ENCODE measurements at regions not wholly inside any gene's neighbourhood (a gene's known extent, or its start where the extent isn't known, plus 50 kb on each side); places are given as distances from the start of the nearest gene placed in this dataset.

DNA sequence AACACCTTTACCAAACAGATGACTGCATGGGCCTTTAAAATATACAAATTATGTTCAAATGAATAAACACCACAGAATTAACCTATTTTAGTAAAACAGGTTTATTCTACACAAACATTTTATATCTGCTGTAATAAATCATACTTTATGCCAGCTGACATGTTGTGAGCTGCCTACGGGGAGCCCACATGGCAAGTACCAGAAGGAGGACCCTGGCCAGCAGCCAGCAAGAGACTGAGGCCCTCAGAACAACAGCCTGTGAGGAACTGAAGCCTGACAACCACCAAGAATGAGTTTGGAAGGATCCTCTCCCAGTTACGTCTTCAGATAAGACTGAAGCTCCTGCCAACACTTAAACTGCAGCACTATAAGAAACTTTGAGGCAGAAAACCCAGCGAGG lies 377.0 kb downstream of the PDGFC start:
- no peaks in the 10 kb centered on the region for H3K36me3 ChIP-seq (replicated peaks)
- peak; percentile 27 for DNase-seq
- in situ Hi-C loops (cut with HindIII; ENCODE audit: low pct_ligation_motif_present, low sequenced_read_pairs), result no loop called here
- TF ChIP-seq, protein P1, sequence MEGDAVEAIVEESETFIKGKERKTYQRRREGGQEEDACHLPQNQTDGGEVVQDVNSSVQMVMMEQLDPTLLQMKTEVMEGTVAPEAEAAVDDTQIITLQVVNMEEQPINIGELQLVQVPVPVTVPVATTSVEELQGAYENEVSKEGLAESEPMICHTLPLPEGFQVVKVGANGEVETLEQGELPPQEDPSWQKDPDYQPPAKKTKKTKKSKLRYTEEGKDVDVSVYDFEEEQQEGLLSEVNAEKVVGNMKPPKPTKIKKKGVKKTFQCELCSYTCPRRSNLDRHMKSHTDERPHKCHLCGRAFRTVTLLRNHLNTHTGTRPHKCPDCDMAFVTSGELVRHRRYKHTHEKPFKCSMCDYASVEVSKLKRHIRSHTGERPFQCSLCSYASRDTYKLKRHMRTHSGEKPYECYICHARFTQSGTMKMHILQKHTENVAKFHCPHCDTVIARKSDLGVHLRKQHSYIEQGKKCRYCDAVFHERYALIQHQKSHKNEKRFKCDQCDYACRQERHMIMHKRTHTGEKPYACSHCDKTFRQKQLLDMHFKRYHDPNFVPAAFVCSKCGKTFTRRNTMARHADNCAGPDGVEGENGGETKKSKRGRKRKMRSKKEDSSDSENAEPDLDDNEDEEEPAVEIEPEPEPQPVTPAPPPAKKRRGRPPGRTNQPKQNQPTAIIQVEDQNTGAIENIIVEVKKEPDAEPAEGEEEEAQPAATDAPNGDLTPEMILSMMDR (IDR thresholded peaks at IDR 0.05; ENCODE audit: low read depth, low read length, missing control alignments), result no peak
- no peak overlapping the region for H3K4me3 ChIP-seq (ENCODE audit: low read depth, low read length)
- H3K27ac ChIP-seq, result no peak overlapping the region
- H3K27me3 ChIP-seq (replicated peaks), result no peaks in the 10 kb centered on the region

GRCh38 chr4:156593464-156593863 lies 378.1 kb downstream of the PDGFC start:
- H3K36me3 ChIP-seq (replicated peaks), result no peaks in the 10 kb centered on the region
- no peak overlapping the region for H3K27ac ChIP-seq
- no peaks in the 10 kb centered on the region for H3K27me3 ChIP-seq (replicated peaks)
- in situ Hi-C loops (cut with HindIII; ENCODE audit: low pct_ligation_motif_present, low sequenced_read_pairs), result no loop called here
- no peak overlapping the region for H3K4me3 ChIP-seq (ENCODE audit: low read depth, low read length)
- TF ChIP-seq, protein P1 (IDR thresholded peaks at IDR 0.05; ENCODE audit: low read depth, low read length, missing control alignments), result no peak
- DNase-seq, result no peak

DNA sequence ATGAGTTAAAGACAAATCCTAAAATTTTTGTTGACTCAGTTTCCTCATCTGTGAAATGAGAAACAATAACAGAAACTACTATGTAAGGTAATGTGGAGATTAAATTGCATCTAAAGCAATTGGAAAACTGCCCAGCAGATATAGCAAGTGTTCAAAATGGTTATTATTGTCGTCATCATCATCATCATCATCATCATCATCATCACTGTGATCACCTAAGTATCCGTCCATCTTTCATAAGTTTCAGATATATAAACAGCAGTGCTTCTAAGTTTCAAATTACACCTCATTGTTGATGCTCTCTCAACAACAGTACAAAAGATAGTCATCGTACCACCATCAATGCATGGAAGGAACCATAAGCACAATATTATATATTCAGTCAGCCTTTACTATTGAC lies 379.9 kb downstream of the PDGFC start:
- Histone ChIP-seq H3K27me3 (replicated peaks) (no peaks in the 10 kb centered on the region), H3K4me3 (ENCODE audit: low read depth, low read length) (no peak overlapping the region), H3K27ac (no peak overlapping the region), H3K36me3 (replicated peaks) (no peaks in the 10 kb centered on the region)
- DNase-seq, result no peak
- TF ChIP-seq, protein P1 (IDR thresholded peaks at IDR 0.05; ENCODE audit: low read depth, low read length, missing control alignments), result no peak
- in situ Hi-C loops (cut with HindIII; ENCODE audit: low pct_ligation_motif_present, low sequenced_read_pairs), result no loop called here

DNA sequence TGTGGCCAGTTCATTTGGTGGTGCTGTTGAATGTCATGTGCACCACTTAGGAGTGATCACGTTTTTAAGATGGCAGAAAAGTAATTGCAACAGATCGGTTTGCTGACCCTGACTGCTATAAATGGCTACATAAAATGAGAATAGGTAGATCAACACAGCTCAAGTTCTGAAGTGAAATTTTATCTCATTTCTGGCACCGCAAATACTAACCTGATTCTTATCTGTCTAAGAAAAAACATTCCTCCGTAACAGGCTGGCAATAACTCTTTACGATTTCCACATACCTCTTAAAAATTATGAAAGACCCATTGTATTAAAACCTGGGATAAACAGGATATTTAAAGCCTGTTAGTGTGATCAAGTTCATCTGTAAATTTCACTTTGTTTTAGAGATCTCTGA lies 387.5 kb downstream of the PDGFC start:
- no peak for DNase-seq
- Histone ChIP-seq H3K27me3 (replicated peaks) (no peaks in the 10 kb centered on the region), H3K36me3 (replicated peaks) (no peaks in the 10 kb centered on the region), H3K4me3 (ENCODE audit: low read depth, low read length) (no peak overlapping the region), H3K27ac (no peak overlapping the region)
- in situ Hi-C loops (cut with HindIII; ENCODE audit: low pct_ligation_motif_present, low sequenced_read_pairs), result no loop called here
- TF ChIP-seq, protein P1 (IDR thresholded peaks at IDR 0.05; ENCODE audit: low read depth, low read length, missing control alignments), result no peak

DNA sequence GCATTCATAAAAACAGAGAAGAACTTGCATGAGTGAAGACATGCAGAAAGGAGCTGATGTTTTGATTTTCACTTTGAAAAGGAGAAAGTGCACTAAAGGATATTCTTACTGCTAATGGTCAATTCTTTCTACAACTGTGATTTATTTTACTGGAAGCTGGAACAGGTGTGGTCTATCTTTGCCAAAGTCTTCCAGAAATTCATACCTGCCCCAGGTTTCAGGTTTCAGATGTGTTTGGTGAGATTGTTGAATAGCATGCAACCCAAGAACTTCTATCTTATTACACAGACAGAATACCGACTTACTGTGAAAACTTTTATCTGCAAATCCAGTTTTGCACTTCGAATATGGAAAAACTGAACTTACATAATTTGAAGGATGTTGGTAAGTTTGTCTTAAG lies 388.3 kb downstream of the PDGFC start:
- DNase-seq, result no peak
- Histone ChIP-seq H3K27me3 (replicated peaks) (no peaks in the 10 kb centered on the region), H3K4me3 (ENCODE audit: low read depth, low read length) (no peak overlapping the region), H3K27ac (no peak overlapping the region), H3K36me3 (replicated peaks) (no peaks in the 10 kb centered on the region)
- TF ChIP-seq, protein P1 (IDR thresholded peaks at IDR 0.05; ENCODE audit: low read depth, low read length, missing control alignments), result no peak
- in situ Hi-C loops (cut with HindIII; ENCODE audit: low pct_ligation_motif_present, low sequenced_read_pairs), result no loop called here

GRCh38 chr4:156581282-156582063 lies 390.1 kb downstream of the PDGFC start:
- DNase-seq, result no peak
- H3K27me3 ChIP-seq (replicated peaks), result no peaks in the 10 kb centered on the region
- no peak overlapping the region for H3K27ac ChIP-seq
- in situ Hi-C loops (cut with HindIII; ENCODE audit: low pct_ligation_motif_present, low sequenced_read_pairs), result no loop called here
- H3K36me3 ChIP-seq (replicated peaks), result no peaks in the 10 kb centered on the region
- H3K4me3 ChIP-seq (ENCODE audit: low read depth, low read length), result no peak overlapping the region
- TF ChIP-seq, protein P1 (IDR thresholded peaks at IDR 0.05; ENCODE audit: low read depth, low read length, missing control alignments), result no peak

Measured in brain microvascular endothelial cell (primary cell).